GM19238 (cell line): ENCODE measurements at regions not wholly inside any gene's neighbourhood (a gene's known extent, or its start where the extent isn't known, plus 50 kb on each side); places are given as distances from the start of the nearest gene placed in this dataset.
"Not testable (repeated sequence)": the region's sequence is repeated elsewhere in the genome, so short reads cannot be mapped to it uniquely, and the experiment has no call there.

Experiments
- DNase-seq: peaks from one replicate; pipeline ENCODE4 v3.0.0; 2011; ENCODE audit warnings: low spot score; ENCODE audit not compliant: insufficient read length

GRCh38 chr3:118207271-118207670 lies 827.4 kb downstream of the IGSF11 start:
- DNase-seq, result no peak

- DNase-seq, result no peak
Measured at GRCh38 chr3:118208642-118209041, 826.0 kb downstream of the IGSF11 start.

- no peak for DNase-seq
Measured at GRCh38 chr3:118213892-118214291, 820.8 kb downstream of the IGSF11 start.

GRCh38 chr3:118226206-118226605 lies 808.4 kb downstream of the IGSF11 start:
- no peak for DNase-seq

GRCh38 chr3:118227191-118227590 lies 807.5 kb downstream of the IGSF11 start:
- no peak for DNase-seq

GRCh38 chr3:118228151-118228550 lies 806.5 kb downstream of the IGSF11 start:
- DNase-seq, result no peak

GRCh38 chr3:118229196-118229595 lies 805.5 kb downstream of the IGSF11 start:
- DNase-seq, result no peak

GRCh38 chr3:118231578-118231977 lies 803.1 kb downstream of the IGSF11 start:
- no peak for DNase-seq

- no peak for DNase-seq
Measured at GRCh38 chr3:118239253-118239652, 795.4 kb downstream of the IGSF11 start.

- DNase-seq, result no peak
Measured at GRCh38 chr3:118244761-118245160, 789.9 kb downstream of the IGSF11 start.

GRCh38 chr3:118245312-118245711 lies 789.3 kb downstream of the IGSF11 start:
- DNase-seq, result no peak

- DNase-seq, result not testable (repeated sequence)
Measured at GRCh38 chr3:118258850-118259249, 775.8 kb downstream of the IGSF11 start.

- DNase-seq, result no peak
Measured at GRCh38 chr3:118262800-118263402, 771.7 kb downstream of the IGSF11 start.

GRCh38 chr3:118267588-118267987 lies 767.1 kb downstream of the IGSF11 start:
- no peak for DNase-seq

GRCh38 chr3:118269537-118270125 lies 765.0 kb downstream of the IGSF11 start:
- no peak for DNase-seq

- no peak for DNase-seq
Measured at GRCh38 chr3:118272991-118273390, 761.7 kb downstream of the IGSF11 start.

- DNase-seq, result no peak
Measured at GRCh38 chr3:118277814-118278213, 756.8 kb downstream of the IGSF11 start.

- DNase-seq, result no peak
Measured at GRCh38 chr3:118292841-118293240, 741.8 kb downstream of the IGSF11 start.

- no peak for DNase-seq
Measured at GRCh38 chr3:118298133-118298532, 736.5 kb downstream of the IGSF11 start.

- no peak for DNase-seq
Measured at GRCh38 chr3:118304557-118304956, 730.1 kb downstream of the IGSF11 start.

GRCh38 chr3:118332699-118333098 lies 701.9 kb downstream of the IGSF11 start:
- no peak for DNase-seq

- no peak for DNase-seq
Measured at GRCh38 chr3:118337649-118338048, 697.0 kb downstream of the IGSF11 start.

GRCh38 chr3:118347396-118348168 lies 687.1 kb downstream of the IGSF11 start:
- DNase-seq, result no peak
